ENCODE measurements at regions not wholly inside any gene's neighbourhood (a gene's known extent, or its start where the extent isn't known, plus 50 kb on each side); places are given as distances from the start of the nearest gene placed in this dataset.

GRCh38 chr2:192275632-192276031 is 80.9 kb upstream of the TMEFF2 start:
- H3K79me2 ChIP-seq (ENCODE audit: control insufficient read depth, insufficient read depth, low read length), result no peaks in the 10 kb centered on the region
- CTCF ChIA-PET, result no interaction called here
- no peak for FAIRE-seq
- no peaks in the 10 kb centered on the region; the same call in 1 of the 2 replicates for H3K4me1 ChIP-seq (ENCODE audit: control insufficient read depth, insufficient read depth, low read length)
- no peaks in the 10 kb centered on the region for H3K36me3 ChIP-seq (ENCODE audit: control insufficient read depth in 2 of 2, insufficient read depth in 2 of 2, low read length in 1 of 2)
- BruUV-seq (replicated peaks), result no TSS peak
- no peak overlapping the region for H3K4me3 ChIP-seq
- no peak overlapping the region for H3K9ac ChIP-seq (ENCODE audit: control insufficient read depth, insufficient read depth, low read length)
- in situ Hi-C loops (cut with MboI), result no loop called here
- DNase-seq (ENCODE audit: low read depth, low spot score), result no peak
- TF ChIP-seq RFX5 (IDR thresholded peaks at IDR 0.05; ENCODE audit: low read depth, low read length) (no peak), STAT1 (conservative IDR thresholded peaks at IDR 0.05) (no peak), CEBPB (IDR thresholded peaks at IDR 0.05; ENCODE audit: borderline replicate concordance in 1 of 2, low read depth in 2 of 2, low read length in 2 of 2) (no peak), SUZ12 (IDR thresholded peaks at IDR 0.05; ENCODE audit: unreplicated experiment) (no peak), EZH2 (IDR thresholded peaks at IDR 0.05; ENCODE audit: borderline replicate concordance, control insufficient read depth, low read depth, low read length) (no peak)
- H3K27ac ChIP-seq (ENCODE audit: control insufficient read depth, insufficient read depth), result no peak overlapping the region
- no peak overlapping the region for H3K4me2 ChIP-seq (ENCODE audit: control insufficient read depth, insufficient read depth)
- POLR2A ChIA-PET, result no interaction called here
- H3K9me3 ChIP-seq (replicated peaks; ENCODE audit: control insufficient read depth, insufficient read depth, low read length), result no peaks in the 10 kb centered on the region
- SMC1A ChIA-PET (ENCODE audit: uncharacterized antibody, unreplicated experiment), result no interaction called here
- no peak overlapping the region for H2AFZ ChIP-seq (ENCODE audit: control insufficient read depth, low read depth, low read length)
- no peaks in the 10 kb centered on the region for H4K20me1 ChIP-seq (ENCODE audit: control insufficient read depth, insufficient read depth)
- intact Hi-C loops (cut with micrococcal nuclease; ENCODE audit: unreplicated experiment), result no loop called here
- no peaks in the 10 kb centered on the region for H3K27me3 ChIP-seq (replicated peaks in 1 of 2; ENCODE audit: control insufficient read depth in 2 of 2, insufficient read depth in 2 of 2, low read length in 1 of 2)
- ATAC-seq, result no peak
- RAD21 ChIA-PET (ENCODE audit: unreplicated experiment), result no interaction called here
- WGBS (ENCODE audit: insufficient coverage, insufficient replicate concordance, low lambda C conversion rate, missing lambda C conversion rate), result 26% methylated on average over 3 of the region's 3 CpGs

- FAIRE-seq (no peak), DNase-seq (ENCODE audit: low read depth, low spot score) (no peak), ATAC-seq (no peak)
- H3K4me3 ChIP-seq, result no peak overlapping the region
- no peak overlapping the region for H3K4me2 ChIP-seq (ENCODE audit: control insufficient read depth, insufficient read depth)
- TF ChIP-seq ESRRA (IDR thresholded peaks at IDR 0.05; ENCODE audit: low read length), result no peak
- no peak for TF ChIP-seq EZH2 (IDR thresholded peaks at IDR 0.05; ENCODE audit: borderline replicate concordance, control insufficient read depth, low read depth, low read length)
- no peak for TF ChIP-seq RB1 (IDR thresholded peaks at IDR 0.05; ENCODE audit: borderline replicate concordance)
- TF ChIP-seq FOXM1 (IDR thresholded peaks at IDR 0.05; ENCODE audit: low read depth, low read length), result no peak
- TF ChIP-seq HDAC2 (IDR thresholded peaks at IDR 0.05), result no peak
- no peak for TF ChIP-seq NR2C2 (IDR thresholded peaks at IDR 0.05; ENCODE audit: borderline replicate concordance, control insufficient read depth, insufficient read length, low read depth)
- TF ChIP-seq PML (IDR thresholded peaks at IDR 0.05; ENCODE audit: low read length), result no peak
- no peak for TF ChIP-seq SKIL (IDR thresholded peaks at IDR 0.05; ENCODE audit: low read depth, poor library complexity, severe bottlenecking)
- TF ChIP-seq WRNIP1 (IDR thresholded peaks at IDR 0.05; ENCODE audit: borderline replicate concordance, low read depth, low read length), result no peak
- TF ChIP-seq TCF3 (IDR thresholded peaks at IDR 0.05; ENCODE audit: borderline replicate concordance, insufficient read depth, low read depth, low read length), result no peak
- no TSS peak for BruUV-seq (replicated peaks)
- ChIA-PET POLR2A (no interaction called here), SMC1A (ENCODE audit: uncharacterized antibody, unreplicated experiment) (interaction anchor here (1.2 kb wide), 1 partner anchor 23 kb away, joined by 3 read pairs; no protein-coding TSS in a partner anchor), CTCF (no interaction called here), RAD21 (ENCODE audit: unreplicated experiment) (no interaction called here)
- no peaks in the 10 kb centered on the region for H3K79me2 ChIP-seq (ENCODE audit: control insufficient read depth, insufficient read depth, low read length)
- H3K27ac ChIP-seq (ENCODE audit: control insufficient read depth, insufficient read depth), result no peak overlapping the region
- intact Hi-C loops (cut with micrococcal nuclease; ENCODE audit: unreplicated experiment), result no loop called here
- H3K27me3 ChIP-seq (replicated peaks in 1 of 2; ENCODE audit: control insufficient read depth in 2 of 2, insufficient read depth in 2 of 2, low read length in 1 of 2), result no peaks in the 10 kb centered on the region
- no peaks in the 10 kb centered on the region for H4K20me1 ChIP-seq (ENCODE audit: control insufficient read depth, insufficient read depth)
- in situ Hi-C loops (cut with MboI), result no loop called here
- H2AFZ ChIP-seq (ENCODE audit: control insufficient read depth, low read depth, low read length), result no peak overlapping the region
- H3K9me3 ChIP-seq (replicated peaks; ENCODE audit: control insufficient read depth, insufficient read depth, low read length), result no peaks in the 10 kb centered on the region
- H3K9ac ChIP-seq (ENCODE audit: control insufficient read depth, insufficient read depth, low read length), result no peak overlapping the region
- H3K36me3 ChIP-seq (ENCODE audit: control insufficient read depth in 2 of 2, insufficient read depth in 2 of 2, low read length in 1 of 2), result no peaks in the 10 kb centered on the region
- H3K4me1 ChIP-seq (ENCODE audit: control insufficient read depth, insufficient read depth, low read length), result no peaks in the 10 kb centered on the region
Measured at GRCh38 chr2:192267484-192267883, 72.8 kb upstream of the TMEFF2 start.

Measured in GM12878 (cell line).